H1 (cell line): ENCODE measurements at regions not wholly inside any gene's neighbourhood (a gene's known extent, or its start where the extent isn't known, plus 50 kb on each side); places are given as distances from the start of the nearest gene placed in this dataset.

Experiments used
- CTCF ChIA-PET: fragments of 300-600 bp; sonication (Branson Sonifier 250); formaldehyde crosslinking; loops from one replicate; lab custom pipeline; 2021; ENCODE audit not compliant: partially characterized antibody; lab: Charles Lee
- POLR2A ChIA-PET: fragments of 300-600 bp; sonication (Branson Sonifier 250); formaldehyde crosslinking; loops from one replicate; lab custom pipeline; 2021; ENCODE audit warnings: inconsistent platforms; ENCODE audit not compliant: partially characterized antibody; lab: Charles Lee
- DNase-seq, 2 experiments: peaks; one replicate each; pipeline versions ENCODE4 v3.0.0 to v3.0.0-alpha.2; 2010 to 2022; ENCODE audit warnings: low spot score in 2 of 2, low read depth in 1 of 2, mixed read lengths in 1 of 2
- FAIRE-seq: peaks from 2 replicates; lab custom pipeline; 2011; peaks lifted over from hg19 to GRCh38; lab: Jason Lieb, UNC
- H2AFZ ChIP-seq: 2 replicates; pipeline ENCODE4 v1.8.1; 2012; ENCODE audit warnings: low read length, inconsistent platforms
- H2AK5ac ChIP-seq: 2 replicates; pipeline ENCODE4 v1.6.1; 2013; ENCODE audit warnings: low read depth, low read length
- H2BK120ac ChIP-seq: replicated peaks from 2 replicates; pipeline ENCODE3; 2013; ENCODE audit warnings: low read depth, low read length, inconsistent platforms
- H2BK12ac ChIP-seq: 2 replicates; pipeline ENCODE4 v1.6.1; 2013; ENCODE audit warnings: low read depth, low read length
- H2BK15ac ChIP-seq: 2 replicates; pipeline ENCODE4 v1.6.1; 2013; ENCODE audit warnings: low read length
- H2BK20ac ChIP-seq: 2 replicates; pipeline ENCODE4 v1.6.1; 2013; ENCODE audit warnings: low read length
- H2BK5ac ChIP-seq: 2 replicates; pipeline ENCODE4 v1.6.1; 2013; ENCODE audit warnings: low read depth, low read length
- H3K14ac ChIP-seq: 2 replicates; pipeline ENCODE4 v1.6.1; 2013; ENCODE audit warnings: inconsistent platforms; ENCODE audit not compliant: insufficient read length
- H3K18ac ChIP-seq: 2 replicates; pipeline ENCODE4 v1.6.1; 2013; ENCODE audit warnings: low read length; ENCODE audit errors: extremely low read depth
- H3K23ac ChIP-seq: 2 replicates; pipeline ENCODE4 v1.6.1; 2013; ENCODE audit warnings: inconsistent platforms; ENCODE audit not compliant: insufficient read length
- H3K23me2 ChIP-seq: 2 replicates; pipeline ENCODE4 v1.6.1; 2013; ENCODE audit warnings: low read depth, low read length
- H3K27ac ChIP-seq: 2 replicates; pipeline ENCODE4 v1.6.1; 2011; ENCODE audit warnings: low read depth, low read length, inconsistent platforms
- H3K27me3 ChIP-seq, 4 experiments: replicated peaks in 1 of 4; 1 replicate in 1 of 4; 2 replicates in 3 of 4; pipeline versions ENCODE4 v1.6.1 to v1.8.1; 2011 to 2013; ENCODE audit warnings: low read length in 3 of 4, mild to moderate bottlenecking in 3 of 4, inconsistent platforms in 2 of 4, mixed read lengths in 2 of 4, moderate library complexity in 1 of 4; ENCODE audit not compliant: control insufficient read depth in 3 of 4, insufficient read depth in 3 of 4; ENCODE audit errors: extremely low read depth in 1 of 4
- H3K36me3 ChIP-seq, 4 experiments: 2 replicates each; pipeline versions ENCODE4 v1.6.1 to v1.8.1; 2011 to 2013; ENCODE audit warnings: mild to moderate bottlenecking in 4 of 4, low read length in 3 of 4, moderate library complexity in 2 of 4, control low read depth in 1 of 4, inconsistent platforms in 1 of 4; ENCODE audit not compliant: insufficient read depth in 4 of 4, control insufficient read depth in 2 of 4
- H3K4ac ChIP-seq: replicated peaks from 2 replicates; pipeline ENCODE3; 2013; ENCODE audit warnings: low read length, low read depth, mixed read lengths, inconsistent platforms; ENCODE audit not compliant: insufficient read length
- H3K4me1 ChIP-seq, 4 experiments: replicated peaks in 1 of 4; 1 replicate in 1 of 4; 2 replicates in 3 of 4; pipeline versions ENCODE4 v1.6.1 to v1.8.1; 2011 to 2013; ENCODE audit warnings: low read length in 3 of 4, inconsistent platforms in 2 of 4, mixed read lengths in 1 of 4; ENCODE audit not compliant: insufficient read depth in 4 of 4, control insufficient read depth in 3 of 4
- H3K4me2 ChIP-seq, 2 experiments: 2 replicates each; pipeline versions ENCODE4 v1.6.1 to v1.8.1; 2011 to 2013; ENCODE audit warnings: low read depth in 2 of 2, low read length in 2 of 2, control low read depth in 1 of 2, inconsistent platforms in 1 of 2, mild to moderate bottlenecking in 1 of 2; ENCODE audit not compliant: insufficient read depth in 1 of 2
- H3K4me3 ChIP-seq, 4 experiments: fragments of 200-600, 300-600 bp in 1 of 4; sonication (generic), shearing (Covaris generic), sonication (Bioruptor Twin) in 1 of 4; 2 replicates each; pipeline versions ENCODE4 v1.5.1 to v1.8.1; 2011 to 2016; ENCODE audit warnings: low read length in 4 of 4, low read depth in 3 of 4, control low read depth in 2 of 4, inconsistent platforms in 2 of 4, mild to moderate bottlenecking in 2 of 4, mixed read lengths in 1 of 4, moderate library complexity in 1 of 4; ENCODE audit not compliant: insufficient read depth in 2 of 4; ENCODE audit errors: extremely low read depth in 1 of 4
- H3K56ac ChIP-seq: replicated peaks from 2 replicates; pipeline ENCODE3; 2013; ENCODE audit warnings: low read depth, mild to moderate bottlenecking, mixed read lengths, low read length, inconsistent platforms; ENCODE audit not compliant: insufficient read length
- H3K79me1 ChIP-seq: 2 replicates; pipeline ENCODE4 v1.6.1; 2013; ENCODE audit warnings: low read depth, low read length, control low read depth
- H3K79me2 ChIP-seq, 2 experiments: 2 replicates each; pipeline versions ENCODE4 v1.6.1 to v1.8.1; 2012 to 2013; ENCODE audit warnings: low read length in 2 of 2, mild to moderate bottlenecking in 2 of 2, inconsistent platforms in 1 of 2; ENCODE audit not compliant: insufficient read depth in 2 of 2, control insufficient read depth in 1 of 2
- H3K9ac ChIP-seq, 4 experiments: replicated peaks in 1 of 4; 1 replicate in 1 of 4; 2 replicates in 3 of 4; pipeline versions ENCODE4 v1.6.1 to v1.8.1; 2011 to 2013; ENCODE audit warnings: low read depth in 3 of 4, low read length in 3 of 4, control low read depth in 2 of 4, mild to moderate bottlenecking in 2 of 4, moderate library complexity in 2 of 4, inconsistent platforms in 1 of 4; ENCODE audit errors: extremely low read depth in 1 of 4
- H3K9me3 ChIP-seq, 2 experiments: 2 replicates each; pipeline versions ENCODE4 v1.6.1 to v1.8.1; 2012 to 2013; ENCODE audit warnings: mild to moderate bottlenecking in 2 of 2, moderate library complexity in 2 of 2, control low read depth in 1 of 2, inconsistent platforms in 1 of 2, low read depth in 1 of 2, low read length in 1 of 2, mixed read lengths in 1 of 2; ENCODE audit not compliant: insufficient read depth in 2 of 2
- H4K20me1 ChIP-seq, 2 experiments: replicated peaks in 1 of 2; 2 replicates each; pipeline versions ENCODE3 to v1.8.1; 2011 to 2013; ENCODE audit warnings: inconsistent platforms in 2 of 2, low read length in 2 of 2, mild to moderate bottlenecking in 1 of 2; ENCODE audit not compliant: insufficient read depth in 2 of 2, control insufficient read depth in 1 of 2
- H4K5ac ChIP-seq: 2 replicates; pipeline ENCODE4 v1.6.1; 2013; ENCODE audit warnings: low read length, low read depth, mixed read lengths, inconsistent platforms; ENCODE audit not compliant: insufficient read length
- H4K8ac ChIP-seq: 2 replicates; pipeline ENCODE4 v1.8.0; 2013; ENCODE audit warnings: mild to moderate bottlenecking, moderate library complexity, low read length, inconsistent platforms; ENCODE audit not compliant: insufficient read depth; ENCODE audit errors: extremely low read depth
- H4K91ac ChIP-seq: replicated peaks from 2 replicates; pipeline ENCODE3; 2013; ENCODE audit warnings: low read length, mixed read lengths, inconsistent platforms; ENCODE audit not compliant: insufficient read length
- CTCF ChIP-seq, 3 experiments: IDR thresholded peaks; 1 replicate in 2 of 3; 2 replicates in 1 of 3; pipeline versions ENCODE4 v1.5.1 to v1.6.1; 2011; ENCODE audit warnings: low read length in 3 of 3, mild to moderate bottlenecking in 3 of 3, inconsistent platforms in 2 of 3, low read depth in 1 of 3, moderate library complexity in 1 of 3; ENCODE audit not compliant: insufficient read depth in 1 of 3; ENCODE audit errors: control extremely low read depth in 1 of 3
- E2F6 ChIP-seq: IDR thresholded peaks from 2 replicates; pipeline ENCODE4 v1.6.1; 2012; ENCODE audit warnings: inconsistent platforms
- GABPA ChIP-seq: IDR thresholded peaks from 2 replicates; pipeline ENCODE4 v1.6.1; 2011; ENCODE audit warnings: mild to moderate bottlenecking, low read length, moderate library complexity, borderline replicate concordance; ENCODE audit not compliant: insufficient read depth
- JUND ChIP-seq: IDR thresholded peaks from 2 replicates; pipeline ENCODE4 v1.6.1; 2011; ENCODE audit warnings: mild to moderate bottlenecking, improper control_type of control experiment, low read length
- RAD21 ChIP-seq, 2 experiments: IDR thresholded peaks in 1 of 2; conservative IDR thresholded peaks in 1 of 2; 2 replicates each; pipeline ENCODE4 v1.6.1; 2011; ENCODE audit warnings: low read depth in 2 of 2, low read length in 2 of 2, improper control_type of control experiment in 1 of 2, inconsistent platforms in 1 of 2, mild to moderate bottlenecking in 1 of 2, moderate library complexity in 1 of 2
- RFX5 ChIP-seq: IDR thresholded peaks from 2 replicates; pipeline ENCODE4 v1.6.1; 2011; ENCODE audit warnings: low read depth, low read length, improper control_type of control experiment, borderline replicate concordance
- TAF1 ChIP-seq: IDR thresholded peaks from 2 replicates; pipeline ENCODE4 v1.6.1; 2011; ENCODE audit warnings: mild to moderate bottlenecking, low read depth, low read length
- TBP ChIP-seq: IDR thresholded peaks from 2 replicates; pipeline ENCODE4 v1.6.1; 2011; ENCODE audit warnings: low read depth, low read length, improper control_type of control experiment
- TCF12 ChIP-seq: IDR thresholded peaks from 2 replicates; pipeline ENCODE4 v1.6.1; 2011; ENCODE audit warnings: low read depth, mild to moderate bottlenecking, low read length
- WGBS, 2 experiments: shearing (Covaris generic) in 1 of 2; methylation state at CpG; one replicate each; pipeline versions ENCODE4 v1.1.6 to v1.1.7; 2013 to 2015; ENCODE audit warnings: low lambda C conversion rate in 2 of 2, mixed read lengths in 2 of 2, inconsistent platforms in 1 of 2, low coverage in 1 of 2, missing lambda C conversion rate in 1 of 2; ENCODE audit not compliant: insufficient replicate concordance in 2 of 2, insufficient coverage in 1 of 2, insufficient read length in 1 of 2; ENCODE audit errors: extremely low coverage in 1 of 2, missing lambda C conversion rate in 1 of 2; 5-methylcytosine and 5-hydroxymethylcytosine counted together

DNA sequence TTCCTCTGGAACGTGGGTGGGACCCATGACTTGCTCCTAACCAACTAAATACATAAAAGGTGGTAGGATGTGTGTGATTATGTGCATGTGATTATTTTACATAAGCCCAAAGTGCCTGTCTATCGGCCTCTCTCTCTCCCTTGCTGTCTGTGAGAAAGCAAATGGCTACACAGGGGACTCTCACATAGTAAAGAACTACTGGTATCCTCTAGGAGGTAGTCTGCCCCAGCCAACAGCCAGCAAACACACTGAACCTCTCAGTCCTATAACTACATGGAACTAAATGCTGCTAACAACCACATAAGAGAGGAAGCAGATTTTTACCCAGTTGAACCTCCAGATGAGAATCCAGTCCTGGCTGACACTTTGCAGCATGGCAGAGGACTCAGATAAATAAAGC is 1249.4 kb downstream of the ADGRL3 start:
- no peak overlapping the region for H2BK20ac ChIP-seq
- WGBS, 2 experiments = 87% methylated on average over 2 of the region's 2 CpGs; no CpG with 5 or more reads in 1 of the 2 experiments
- FAIRE-seq = no peak
- H4K5ac ChIP-seq = no peak overlapping the region
- H3K4me2 ChIP-seq = no peak overlapping the region
- H3K4me3 ChIP-seq = no peak overlapping the region
- no peak overlapping the region for H2AK5ac ChIP-seq
- H4K8ac ChIP-seq = no peak overlapping the region
- H3K79me2 ChIP-seq = no peaks in the 10 kb centered on the region
- H3K56ac ChIP-seq = no peak overlapping the region
- no peak overlapping the region for H2AFZ ChIP-seq
- H3K18ac ChIP-seq = no peak overlapping the region
- H2BK12ac ChIP-seq = no peak overlapping the region
- POLR2A ChIA-PET = no interaction called here
- no peak overlapping the region for H3K23ac ChIP-seq
- no peak overlapping the region for H2BK5ac ChIP-seq
- H3K9me3 ChIP-seq = 0 out of 4 replicates have a peak, but pooled peaks cover 0 to 2% of the 10 kb centered on the region in 2 experiments
- no peaks in the 10 kb centered on the region for H3K36me3 ChIP-seq
- H3K4me1 ChIP-seq = no peaks in the 10 kb centered on the region
- H3K79me1 ChIP-seq = no peaks in the 10 kb centered on the region
- H2BK15ac ChIP-seq = no peak overlapping the region
- no peaks in the 10 kb centered on the region for H4K20me1 ChIP-seq
- no peaks in the 10 kb centered on the region for H3K23me2 ChIP-seq
- no peak overlapping the region for H3K27ac ChIP-seq
- CTCF ChIA-PET = no interaction called here
- DNase-seq = no peak
- H3K27me3 ChIP-seq = no peaks in the 10 kb centered on the region
- H3K4ac ChIP-seq = no peak overlapping the region
- no peak overlapping the region for H4K91ac ChIP-seq
- H3K14ac ChIP-seq = no peak overlapping the region
- H2BK120ac ChIP-seq = no peak overlapping the region
- no peak overlapping the region for H3K9ac ChIP-seq
- TF ChIP-seq RFX5 (no peak), CTCF (IDR thresholded peaks at IDR 0.05; ENCODE audit: control extremely low read depth in 1 of 3, insufficient read depth in 1 of 3, low read depth in 1 of 3, low read length in 3 of 3) (0 out of 4 replicates have a peak, but pooled peaks of 1 of the 3 experiments have one; percentile 8), TAF1 (no peak), GABPA (no peak), RAD21 (IDR thresholded peaks at IDR 0.05 in 1 of 2, conservative IDR thresholded peaks at IDR 0.05 in 1 of 2; ENCODE audit: low read depth in 2 of 2, low read length in 2 of 2) (peak; percentile 28 to 35; a peak in 3 of 4 replicates), JUND (no peak), E2F6 (no peak), TBP (no peak), TCF12 (no peak)
